WTC11 (cell line): ENCODE measurements at regions not wholly inside any gene's neighbourhood (a gene's known extent, or its start where the extent isn't known, plus 50 kb on each side); places are given as distances from the start of the nearest gene placed in this dataset.

Experiments used
- ATAC-seq: fragments of 200-7000 bp; cut with Tn5 transposase; 2 replicates; pipeline ENCODE4 v1.10.0; 2021; ENCODE audit warnings: mild to moderate bottlenecking, moderate library complexity
- CTCF ChIA-PET: fragments of 300-600 bp; sonication (Branson Sonifier 250); formaldehyde crosslinking; loops from one replicate; lab custom pipeline; 2021; ENCODE audit warnings: antibody characterized with exemption; lab: Charles Lee
- POLR2A ChIA-PET: fragments of 350-600 bp; sonication (Branson Sonifier 250); formaldehyde crosslinking; loops from one replicate; lab custom pipeline; 2021; ENCODE audit warnings: antibody characterized with exemption; lab: Charles Lee
- DNase-seq: peaks from one replicate; pipeline ENCODE4 v3.0.0; 2021; ENCODE audit warnings: low spot score
- H3K27ac Mint-ChIP-seq: 2 replicates; pipeline ENCODE4 v1.8.0; 2021; ENCODE audit warnings: mixed read lengths
- H3K27me3 Mint-ChIP-seq: 2 replicates; pipeline ENCODE4 v1.8.0; 2021; ENCODE audit warnings: low read depth, mild to moderate bottlenecking, moderate library complexity, mixed read lengths
- H3K36me3 Mint-ChIP-seq: 2 replicates; pipeline ENCODE4 v1.8.0; 2021; ENCODE audit warnings: mixed read lengths
- H3K4me1 Mint-ChIP-seq: 2 replicates; pipeline ENCODE4 v1.8.0; 2022; ENCODE audit warnings: mixed read lengths
- H3K4me3 Mint-ChIP-seq: 2 replicates; pipeline ENCODE4 v1.8.0; 2021; ENCODE audit warnings: mild to moderate bottlenecking, moderate library complexity, mixed read lengths
- H3K9me3 Mint-ChIP-seq: 2 replicates; pipeline ENCODE4 v1.8.0; 2021; ENCODE audit warnings: mixed read lengths
- ATF1 ChIP-seq: sonication (generic); formaldehyde crosslinking; IDR thresholded peaks from 2 replicates; pipeline ENCODE4 v1.8.1; 2023; ENCODE audit warnings: mild to moderate bottlenecking, moderate library complexity, missing genetic modification reagents
- CREB1 ChIP-seq: sonication (generic); formaldehyde crosslinking; IDR thresholded peaks from 2 replicates; pipeline ENCODE4 v1.8.0; 2023; ENCODE audit warnings: mild to moderate bottlenecking, missing genetic modification reagents
- CREM ChIP-seq: sonication (generic); formaldehyde crosslinking; IDR thresholded peaks from 2 replicates; pipeline ENCODE4 v1.8.1; 2022; ENCODE audit warnings: mild to moderate bottlenecking, missing genetic modification reagents, moderate library complexity
- HMGA2 ChIP-seq: fragments of 250-450 bp; sonication (Bioruptor Pico); IDR thresholded peaks from 2 replicates; pipeline ENCODE4 v1.4.0; 2021; ENCODE audit warnings: mild to moderate bottlenecking, moderate library complexity
- MXD4 ChIP-seq: fragments of 250-450 bp; sonication (Bioruptor Pico); IDR thresholded peaks from 2 replicates; pipeline ENCODE4 v1.8.0; 2021; ENCODE audit warnings: mild to moderate bottlenecking, moderate library complexity, borderline replicate concordance
- NFYB ChIP-seq: sonication (generic); formaldehyde crosslinking; conservative IDR thresholded peaks from 2 replicates; pipeline ENCODE4 v1.8.0; 2022; ENCODE audit warnings: low read depth, missing genetic modification reagents
- NR1H2 ChIP-seq: sonication (generic); formaldehyde crosslinking; IDR thresholded peaks from 2 replicates; pipeline ENCODE4 v1.9.0; 2021; ENCODE audit warnings: mild to moderate bottlenecking, moderate library complexity, missing genetic modification reagents
- NR2C2 ChIP-seq: sonication (generic); formaldehyde crosslinking; IDR thresholded peaks from 2 replicates; pipeline ENCODE4 v1.8.0; 2022; ENCODE audit warnings: mild to moderate bottlenecking, missing genetic modification reagents
- TEAD1 ChIP-seq: sonication (generic); formaldehyde crosslinking; IDR thresholded peaks from 2 replicates; pipeline ENCODE4 v1.8.0; 2022; ENCODE audit warnings: mild to moderate bottlenecking, missing genetic modification reagents
- TP53 ChIP-seq: sonication (generic); formaldehyde crosslinking; IDR thresholded peaks from 2 replicates; pipeline ENCODE4 v1.8.1; 2023; ENCODE audit warnings: mild to moderate bottlenecking, missing genetic modification reagents
- ZBTB21 ChIP-seq: sonication (generic); formaldehyde crosslinking; IDR thresholded peaks from 2 replicates; pipeline ENCODE4 v1.8.1; 2023; ENCODE audit warnings: mild to moderate bottlenecking, missing genetic modification reagents, borderline replicate concordance
- ZNF263 ChIP-seq: sonication (generic); formaldehyde crosslinking; IDR thresholded peaks from 2 replicates; pipeline ENCODE4 v1.8.1; 2022; ENCODE audit warnings: low read depth, mild to moderate bottlenecking, moderate library complexity, missing genetic modification reagents
- TF ChIP-seq, protein P1 (sequence below): fragments of 250-450 bp; sonication (Bioruptor Pico); conservative IDR thresholded peaks from 2 replicates; pipeline ENCODE4 v1.9.0; 2021; ENCODE audit warnings: mild to moderate bottlenecking
- TF ChIP-seq, protein P2 (sequence below): fragments of 200-600 bp; IDR thresholded peaks from 2 replicates; pipeline ENCODE4 v1.8.0; 2022; ENCODE audit warnings: antibody characterized with exemption
- TF ChIP-seq, protein P3 (sequence below): sonication (generic); formaldehyde crosslinking; conservative IDR thresholded peaks from 2 replicates; pipeline ENCODE4 v1.8.1; 2022; ENCODE audit warnings: mild to moderate bottlenecking, missing genetic modification reagents
- TF ChIP-seq, protein P4 (sequence below): sonication (generic); formaldehyde crosslinking; IDR thresholded peaks from 2 replicates; pipeline ENCODE4 v1.8.0; 2023; ENCODE audit warnings: missing genetic modification reagents, mild to moderate bottlenecking, borderline replicate concordance
- TF ChIP-seq, protein P5 (sequence below): sonication (generic); formaldehyde crosslinking; IDR thresholded peaks from 2 replicates; pipeline ENCODE4 v1.8.0; 2022; ENCODE audit warnings: mild to moderate bottlenecking, missing genetic modification reagents
- TF ChIP-seq, protein P6 (sequence below): sonication (generic); formaldehyde crosslinking; conservative IDR thresholded peaks from 2 replicates; pipeline ENCODE4 v1.8.1; 2023; ENCODE audit warnings: mild to moderate bottlenecking, low read depth, missing genetic modification reagents, moderate library complexity
- TF ChIP-seq, protein P7 (sequence below): sonication (generic); formaldehyde crosslinking; IDR thresholded peaks from 2 replicates; pipeline ENCODE4 v1.8.1; 2023; ENCODE audit warnings: mild to moderate bottlenecking, missing genetic modification reagents, moderate library complexity
- TF ChIP-seq, protein P8 (sequence below): fragments of 250-450 bp; sonication (Bioruptor Pico); IDR thresholded peaks from 2 replicates; pipeline ENCODE4 v1.9.0; 2021; ENCODE audit warnings: moderate library complexity, mild to moderate bottlenecking, inconsistent platforms, borderline replicate concordance

DNA sequence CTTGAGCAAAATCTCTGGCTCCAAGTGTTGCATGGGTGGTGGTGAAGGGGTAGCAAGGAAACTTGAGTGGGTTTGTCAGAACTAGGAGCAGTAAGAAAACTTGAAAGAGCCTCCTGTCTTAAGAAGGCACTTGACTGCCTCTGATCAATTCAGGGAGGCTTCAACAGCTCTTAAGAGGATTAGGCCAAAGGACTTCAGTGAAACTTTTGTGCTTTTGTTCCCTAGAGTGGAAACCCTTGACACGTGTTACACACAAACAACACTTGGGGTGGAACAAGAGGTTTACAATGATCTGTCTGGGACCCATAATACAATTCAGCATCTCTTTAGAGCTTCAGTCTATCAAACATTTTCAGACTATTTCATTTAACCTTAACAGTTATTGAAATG lies 80.1 kb upstream of the ARMC2 start:
- Mint-ChIP-seq H3K4me1 (peaks cover 10% of the 10 kb centered on the region), H3K27me3 (peaks cover 5% of the 10 kb centered on the region; the same call in 1 of the 2 replicates), H3K27ac (no peak overlapping the region), H3K9me3 (peaks cover 9% of the 10 kb centered on the region), H3K36me3 (no peaks in the 10 kb centered on the region), H3K4me3 (no peak overlapping the region)
- ChIA-PET CTCF (no interaction called here), POLR2A (no interaction called here)
- no peak for ATAC-seq
- no peak for TF ChIP-seq NR2C2 (CRISPR knock-in tag)
- TF ChIP-seq CREM (CRISPR knock-in tag): no peak
- no peak for TF ChIP-seq ZNF263 (CRISPR knock-in tag)
- TF ChIP-seq NR1H2 (CRISPR knock-in tag): no peak
- TF ChIP-seq, protein P1, sequence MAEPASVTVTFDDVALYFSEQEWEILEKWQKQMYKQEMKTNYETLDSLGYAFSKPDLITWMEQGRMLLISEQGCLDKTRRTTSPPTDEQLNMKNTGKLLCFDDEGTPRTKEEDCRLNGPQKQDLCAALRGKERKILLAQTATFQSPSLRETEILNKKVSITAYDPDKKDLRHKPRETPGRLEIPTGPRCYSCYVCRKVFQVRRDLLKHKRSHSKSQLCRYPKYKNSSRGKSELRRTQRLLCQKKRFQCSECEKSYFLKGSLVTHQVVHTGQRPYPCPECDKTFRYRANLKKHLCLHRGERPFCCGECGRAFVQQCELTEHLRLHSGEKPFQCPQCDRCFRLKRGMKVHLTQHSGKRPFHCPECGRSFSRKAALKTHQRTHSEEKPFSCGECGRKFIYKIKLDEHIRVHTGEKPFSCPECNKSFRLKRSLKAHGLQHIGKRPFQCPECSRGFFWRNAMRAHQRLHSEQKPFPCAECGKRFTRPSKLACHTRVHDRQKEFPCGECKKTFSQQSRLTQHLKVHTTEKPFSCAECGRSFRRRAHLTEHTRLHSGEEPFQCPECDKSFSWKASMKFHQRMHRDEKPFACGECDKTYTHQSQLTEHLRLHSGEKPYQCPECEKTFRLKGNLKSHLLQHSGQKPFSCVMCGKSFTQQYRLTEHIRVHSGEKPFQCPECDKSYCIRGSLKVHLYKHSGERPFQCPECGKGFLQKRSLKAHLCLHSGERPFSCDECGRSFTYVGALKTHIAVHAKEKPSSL: no peak
- TF ChIP-seq MXD4 (CRISPR knock-in tag): no peak
- TF ChIP-seq, protein P2, sequence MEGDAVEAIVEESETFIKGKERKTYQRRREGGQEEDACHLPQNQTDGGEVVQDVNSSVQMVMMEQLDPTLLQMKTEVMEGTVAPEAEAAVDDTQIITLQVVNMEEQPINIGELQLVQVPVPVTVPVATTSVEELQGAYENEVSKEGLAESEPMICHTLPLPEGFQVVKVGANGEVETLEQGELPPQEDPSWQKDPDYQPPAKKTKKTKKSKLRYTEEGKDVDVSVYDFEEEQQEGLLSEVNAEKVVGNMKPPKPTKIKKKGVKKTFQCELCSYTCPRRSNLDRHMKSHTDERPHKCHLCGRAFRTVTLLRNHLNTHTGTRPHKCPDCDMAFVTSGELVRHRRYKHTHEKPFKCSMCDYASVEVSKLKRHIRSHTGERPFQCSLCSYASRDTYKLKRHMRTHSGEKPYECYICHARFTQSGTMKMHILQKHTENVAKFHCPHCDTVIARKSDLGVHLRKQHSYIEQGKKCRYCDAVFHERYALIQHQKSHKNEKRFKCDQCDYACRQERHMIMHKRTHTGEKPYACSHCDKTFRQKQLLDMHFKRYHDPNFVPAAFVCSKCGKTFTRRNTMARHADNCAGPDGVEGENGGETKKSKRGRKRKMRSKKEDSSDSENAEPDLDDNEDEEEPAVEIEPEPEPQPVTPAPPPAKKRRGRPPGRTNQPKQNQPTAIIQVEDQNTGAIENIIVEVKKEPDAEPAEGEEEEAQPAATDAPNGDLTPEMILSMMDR: no peak
- TF ChIP-seq, protein P3, sequence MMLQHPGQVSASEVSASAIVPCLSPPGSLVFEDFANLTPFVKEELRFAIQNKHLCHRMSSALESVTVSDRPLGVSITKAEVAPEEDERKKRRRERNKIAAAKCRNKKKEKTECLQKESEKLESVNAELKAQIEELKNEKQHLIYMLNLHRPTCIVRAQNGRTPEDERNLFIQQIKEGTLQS (CRISPR knock-in tag): no peak
- TF ChIP-seq, protein P4, sequence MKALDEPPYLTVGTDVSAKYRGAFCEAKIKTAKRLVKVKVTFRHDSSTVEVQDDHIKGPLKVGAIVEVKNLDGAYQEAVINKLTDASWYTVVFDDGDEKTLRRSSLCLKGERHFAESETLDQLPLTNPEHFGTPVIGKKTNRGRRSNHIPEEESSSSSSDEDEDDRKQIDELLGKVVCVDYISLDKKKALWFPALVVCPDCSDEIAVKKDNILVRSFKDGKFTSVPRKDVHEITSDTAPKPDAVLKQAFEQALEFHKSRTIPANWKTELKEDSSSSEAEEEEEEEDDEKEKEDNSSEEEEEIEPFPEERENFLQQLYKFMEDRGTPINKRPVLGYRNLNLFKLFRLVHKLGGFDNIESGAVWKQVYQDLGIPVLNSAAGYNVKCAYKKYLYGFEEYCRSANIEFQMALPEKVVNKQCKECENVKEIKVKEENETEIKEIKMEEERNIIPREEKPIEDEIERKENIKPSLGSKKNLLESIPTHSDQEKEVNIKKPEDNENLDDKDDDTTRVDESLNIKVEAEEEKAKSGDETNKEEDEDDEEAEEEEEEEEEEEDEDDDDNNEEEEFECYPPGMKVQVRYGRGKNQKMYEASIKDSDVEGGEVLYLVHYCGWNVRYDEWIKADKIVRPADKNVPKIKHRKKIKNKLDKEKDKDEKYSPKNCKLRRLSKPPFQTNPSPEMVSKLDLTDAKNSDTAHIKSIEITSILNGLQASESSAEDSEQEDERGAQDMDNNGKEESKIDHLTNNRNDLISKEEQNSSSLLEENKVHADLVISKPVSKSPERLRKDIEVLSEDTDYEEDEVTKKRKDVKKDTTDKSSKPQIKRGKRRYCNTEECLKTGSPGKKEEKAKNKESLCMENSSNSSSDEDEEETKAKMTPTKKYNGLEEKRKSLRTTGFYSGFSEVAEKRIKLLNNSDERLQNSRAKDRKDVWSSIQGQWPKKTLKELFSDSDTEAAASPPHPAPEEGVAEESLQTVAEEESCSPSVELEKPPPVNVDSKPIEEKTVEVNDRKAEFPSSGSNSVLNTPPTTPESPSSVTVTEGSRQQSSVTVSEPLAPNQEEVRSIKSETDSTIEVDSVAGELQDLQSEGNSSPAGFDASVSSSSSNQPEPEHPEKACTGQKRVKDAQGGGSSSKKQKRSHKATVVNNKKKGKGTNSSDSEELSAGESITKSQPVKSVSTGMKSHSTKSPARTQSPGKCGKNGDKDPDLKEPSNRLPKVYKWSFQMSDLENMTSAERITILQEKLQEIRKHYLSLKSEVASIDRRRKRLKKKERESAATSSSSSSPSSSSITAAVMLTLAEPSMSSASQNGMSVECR (CRISPR knock-in tag): no peak
- TF ChIP-seq TEAD1 (CRISPR knock-in tag): no peak
- TF ChIP-seq ATF1 (CRISPR knock-in tag): no peak
- TF ChIP-seq, protein P5, sequence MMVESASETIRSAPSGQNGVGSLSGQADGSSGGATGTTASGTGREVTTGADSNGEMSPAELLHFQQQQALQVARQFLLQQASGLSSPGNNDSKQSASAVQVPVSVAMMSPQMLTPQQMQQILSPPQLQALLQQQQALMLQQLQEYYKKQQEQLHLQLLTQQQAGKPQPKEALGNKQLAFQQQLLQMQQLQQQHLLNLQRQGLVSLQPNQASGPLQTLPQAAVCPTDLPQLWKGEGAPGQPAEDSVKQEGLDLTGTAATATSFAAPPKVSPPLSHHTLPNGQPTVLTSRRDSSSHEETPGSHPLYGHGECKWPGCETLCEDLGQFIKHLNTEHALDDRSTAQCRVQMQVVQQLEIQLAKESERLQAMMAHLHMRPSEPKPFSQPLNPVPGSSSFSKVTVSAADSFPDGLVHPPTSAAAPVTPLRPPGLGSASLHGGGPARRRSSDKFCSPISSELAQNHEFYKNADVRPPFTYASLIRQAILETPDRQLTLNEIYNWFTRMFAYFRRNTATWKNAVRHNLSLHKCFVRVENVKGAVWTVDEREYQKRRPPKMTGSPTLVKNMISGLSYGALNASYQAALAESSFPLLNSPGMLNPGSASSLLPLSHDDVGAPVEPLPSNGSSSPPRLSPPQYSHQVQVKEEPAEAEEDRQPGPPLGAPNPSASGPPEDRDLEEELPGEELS (CRISPR knock-in tag): no peak
- TF ChIP-seq, protein P6, sequence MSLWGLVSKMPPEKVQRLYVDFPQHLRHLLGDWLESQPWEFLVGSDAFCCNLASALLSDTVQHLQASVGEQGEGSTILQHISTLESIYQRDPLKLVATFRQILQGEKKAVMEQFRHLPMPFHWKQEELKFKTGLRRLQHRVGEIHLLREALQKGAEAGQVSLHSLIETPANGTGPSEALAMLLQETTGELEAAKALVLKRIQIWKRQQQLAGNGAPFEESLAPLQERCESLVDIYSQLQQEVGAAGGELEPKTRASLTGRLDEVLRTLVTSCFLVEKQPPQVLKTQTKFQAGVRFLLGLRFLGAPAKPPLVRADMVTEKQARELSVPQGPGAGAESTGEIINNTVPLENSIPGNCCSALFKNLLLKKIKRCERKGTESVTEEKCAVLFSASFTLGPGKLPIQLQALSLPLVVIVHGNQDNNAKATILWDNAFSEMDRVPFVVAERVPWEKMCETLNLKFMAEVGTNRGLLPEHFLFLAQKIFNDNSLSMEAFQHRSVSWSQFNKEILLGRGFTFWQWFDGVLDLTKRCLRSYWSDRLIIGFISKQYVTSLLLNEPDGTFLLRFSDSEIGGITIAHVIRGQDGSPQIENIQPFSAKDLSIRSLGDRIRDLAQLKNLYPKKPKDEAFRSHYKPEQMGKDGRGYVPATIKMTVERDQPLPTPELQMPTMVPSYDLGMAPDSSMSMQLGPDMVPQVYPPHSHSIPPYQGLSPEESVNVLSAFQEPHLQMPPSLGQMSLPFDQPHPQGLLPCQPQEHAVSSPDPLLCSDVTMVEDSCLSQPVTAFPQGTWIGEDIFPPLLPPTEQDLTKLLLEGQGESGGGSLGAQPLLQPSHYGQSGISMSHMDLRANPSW (CRISPR knock-in tag): no peak
- TF ChIP-seq TP53: no peak
- no peak for TF ChIP-seq NFYB (CRISPR knock-in tag)
- TF ChIP-seq, protein P7, sequence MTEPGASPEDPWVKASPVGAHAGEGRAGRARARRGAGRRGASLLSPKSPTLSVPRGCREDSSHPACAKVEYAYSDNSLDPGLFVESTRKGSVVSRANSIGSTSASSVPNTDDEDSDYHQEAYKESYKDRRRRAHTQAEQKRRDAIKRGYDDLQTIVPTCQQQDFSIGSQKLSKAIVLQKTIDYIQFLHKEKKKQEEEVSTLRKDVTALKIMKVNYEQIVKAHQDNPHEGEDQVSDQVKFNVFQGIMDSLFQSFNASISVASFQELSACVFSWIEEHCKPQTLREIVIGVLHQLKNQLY (CRISPR knock-in tag): no peak
- no peak for TF ChIP-seq ZBTB21 (CRISPR knock-in tag)
- no peak for TF ChIP-seq CREB1 (CRISPR knock-in tag)
- TF ChIP-seq HMGA2 (CRISPR knock-in tag): no peak
- TF ChIP-seq, protein P8, sequence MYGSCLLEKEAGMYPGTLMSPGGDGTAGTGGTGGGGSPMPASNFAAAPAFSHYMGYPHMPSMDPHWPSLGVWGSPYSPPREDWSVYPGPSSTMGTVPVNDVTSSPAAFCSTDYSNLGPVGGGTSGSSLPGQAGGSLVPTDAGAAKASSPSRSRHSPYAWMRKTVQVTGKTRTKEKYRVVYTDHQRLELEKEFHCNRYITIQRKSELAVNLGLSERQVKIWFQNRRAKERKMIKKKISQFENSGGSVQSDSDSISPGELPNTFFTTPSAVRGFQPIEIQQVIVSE (CRISPR knock-in tag): no peak
- DNase-seq: no peak
